Osteocyte (in vitro differentiated cells): ENCODE measurements at regions not wholly inside any gene's neighbourhood (a gene's known extent, or its start where the extent isn't known, plus 50 kb on each side); places are given as distances from the start of the nearest gene placed in this dataset.
"Not testable (repeated sequence)": the region's sequence is repeated elsewhere in the genome, so short reads cannot be mapped to it uniquely, and the experiment has no call there.

Experiments
- DNase-seq: peaks from one replicate; pipeline ENCODE4 v3.0.0; 2021; ENCODE audit warnings: mixed read lengths; ENCODE audit not compliant: unreplicated experiment; ENCODE audit errors: extremely low spot score
- H3K27ac Mint-ChIP-seq: one replicate; pipeline ENCODE4 v1.8.0; 2021; ENCODE audit warnings: mild to moderate bottlenecking, mixed read lengths; ENCODE audit not compliant: unreplicated experiment
- H3K27me3 Mint-ChIP-seq: one replicate; pipeline ENCODE4 v1.8.0; 2021; ENCODE audit warnings: mixed read lengths; ENCODE audit not compliant: unreplicated experiment
- H3K36me3 Mint-ChIP-seq: one replicate; pipeline ENCODE4 v1.8.0; 2021; ENCODE audit warnings: mixed read lengths; ENCODE audit not compliant: unreplicated experiment
- H3K4me1 Mint-ChIP-seq: one replicate; pipeline ENCODE4 v1.8.0; 2021; ENCODE audit warnings: mixed read lengths; ENCODE audit not compliant: unreplicated experiment
- H3K4me3 Mint-ChIP-seq: one replicate; pipeline ENCODE4 v1.8.0; 2021; ENCODE audit warnings: mild to moderate bottlenecking, moderate library complexity, mixed read lengths; ENCODE audit not compliant: unreplicated experiment
- H3K9me3 Mint-ChIP-seq: one replicate; pipeline ENCODE4 v1.8.0; 2021; ENCODE audit warnings: mixed read lengths; ENCODE audit not compliant: unreplicated experiment
- CTCF ChIP-seq: fragments of 200-600 bp; sonication (generic); IDR thresholded peaks from 2 replicates; pipeline ENCODE4 v1.5.0; 2021; ENCODE audit warnings: antibody characterized with exemption, mild to moderate bottlenecking, moderate library complexity

- Mint-ChIP-seq H3K27ac (no peak overlapping the region), H3K4me1 (no peaks in the 10 kb centered on the region), H3K4me3 (no peak overlapping the region), H3K36me3 (no peaks in the 10 kb centered on the region), H3K9me3 (peaks cover 6% of the 10 kb centered on the region), H3K27me3 (no peaks in the 10 kb centered on the region)
- TF ChIP-seq CTCF, result no peak
- DNase-seq, result no peak
These were observed 1588.1 kb upstream of the B3GALT2 start for GRCh38 chr1:194774535-194774934.

GRCh38 chr1:194755241-194755994 is 1569.0 kb upstream of the B3GALT2 start:
- H3K27me3 Mint-ChIP-seq, result no peaks in the 10 kb centered on the region
- no peak for DNase-seq

GRCh38 chr1:194738843-194739242 is 1552.4 kb upstream of the B3GALT2 start:
- not testable (repeated sequence) for H3K27ac Mint-ChIP-seq, H3K9me3 Mint-ChIP-seq, H3K27me3 Mint-ChIP-seq, H3K4me1 Mint-ChIP-seq, DNase-seq, H3K36me3 Mint-ChIP-seq, H3K4me3 Mint-ChIP-seq

More at GRCh38 chr1:194755241-194755994, 1569.0 kb upstream of the B3GALT2 start:
- H3K27ac Mint-ChIP-seq, result no peak overlapping the region
- H3K36me3 Mint-ChIP-seq, result no peaks in the 10 kb centered on the region
- H3K4me3 Mint-ChIP-seq, result no peak overlapping the region
- H3K9me3 Mint-ChIP-seq, result peaks cover 4% of the 10 kb centered on the region
- peaks cover 13% of the 10 kb centered on the region for H3K4me1 Mint-ChIP-seq
- TF ChIP-seq CTCF, result no peak

DNA sequence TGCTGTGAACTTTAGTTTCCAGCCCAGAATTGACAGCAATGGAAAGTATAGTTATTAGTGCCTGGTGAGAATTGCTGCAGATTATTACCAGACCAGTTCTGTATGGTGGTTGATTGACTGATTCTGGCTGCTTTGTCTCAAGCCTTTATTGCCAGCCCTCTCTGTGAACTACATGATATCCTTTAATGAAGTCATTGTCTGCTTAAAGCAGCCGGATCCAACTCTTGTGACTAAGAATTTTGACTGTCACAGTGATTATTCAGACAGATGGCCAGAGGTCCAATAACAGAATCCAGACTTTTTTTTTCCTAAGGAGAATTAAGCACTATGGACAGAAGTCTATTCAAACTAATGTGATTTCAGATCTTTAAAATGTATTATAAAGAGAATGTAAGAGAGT is 1548.6 kb upstream of the B3GALT2 start:
- no peak for TF ChIP-seq CTCF
- Mint-ChIP-seq H3K9me3 (no peaks in the 10 kb centered on the region), H3K4me1 (no peaks in the 10 kb centered on the region), H3K27ac (no peak overlapping the region), H3K36me3 (no peaks in the 10 kb centered on the region), H3K4me3 (no peak overlapping the region), H3K27me3 (peaks cover 5% of the 10 kb centered on the region)
- DNase-seq, result no peak

- TF ChIP-seq CTCF, result no peak
- Mint-ChIP-seq H3K4me3 (no peak overlapping the region), H3K4me1 (no peaks in the 10 kb centered on the region), H3K27ac (no peak overlapping the region), H3K9me3 (no peaks in the 10 kb centered on the region), H3K36me3 (no peaks in the 10 kb centered on the region), H3K27me3 (peaks cover 5% of the 10 kb centered on the region)
- no peak for DNase-seq
These were observed 1544.6 kb upstream of the B3GALT2 start for GRCh38 chr1:194731025-194731424.
